Astrocyte of the cerebellum (primary cell): ENCODE measurements at regions not wholly inside any gene's neighbourhood (a gene's known extent, or its start where the extent isn't known, plus 50 kb on each side); places are given as distances from the start of the nearest gene placed in this dataset.

Experiments used
- DNase-seq: peaks from one replicate; pipeline ENCODE4 v3.0.0-alpha.2; 2011; ENCODE audit warnings: low read depth
- H3K4me3 ChIP-seq: 2 replicates; pipeline ENCODE4 v1.5.1; 2011; ENCODE audit warnings: mild to moderate bottlenecking, low read depth, low read length, moderate library complexity
- CTCF ChIP-seq: IDR thresholded peaks from 2 replicates; pipeline ENCODE4 v1.5.1; 2012; ENCODE audit warnings: low read length, low read depth, moderate library complexity, mild to moderate bottlenecking; ENCODE audit errors: missing control alignments
- in situ Hi-C: cut with HindIII; loops from 2 replicates; pipeline ENCODE4 v1.10.0; 2017; ENCODE audit warnings: low sequenced_read_pairs

GRCh38 chr7:119102291-119102690, 877.8 kb downstream of the ANKRD7 start:
- DNase-seq = no peak
- TF ChIP-seq CTCF = no peak

GRCh38 chr7:119105381-119105780, 880.9 kb downstream of the ANKRD7 start:
- in situ Hi-C loops = no loop called here
- no peak overlapping the region for H3K4me3 ChIP-seq
- DNase-seq = no peak
- TF ChIP-seq CTCF = no peak

More at GRCh38 chr7:119102291-119102690, 877.8 kb downstream of the ANKRD7 start:
- in situ Hi-C loops = no loop called here
- no peak overlapping the region for H3K4me3 ChIP-seq

- H3K4me3 ChIP-seq = no peak overlapping the region
- in situ Hi-C loops = no loop called here
Observed at GRCh38 chr7:119123326-119123725, 898.8 kb downstream of the ANKRD7 start.

GRCh38 chr7:119127706-119128105, 903.2 kb downstream of the ANKRD7 start:
- in situ Hi-C loops = no loop called here
- DNase-seq = no peak
- no peak for TF ChIP-seq CTCF
- H3K4me3 ChIP-seq = no peak overlapping the region

More at GRCh38 chr7:119123326-119123725, 898.8 kb downstream of the ANKRD7 start:
- DNase-seq = no peak
- TF ChIP-seq CTCF = no peak

GRCh38 chr7:119132436-119132835, 907.9 kb downstream of the ANKRD7 start:
- no peak for TF ChIP-seq CTCF
- in situ Hi-C loops = no loop called here
- H3K4me3 ChIP-seq = no peak overlapping the region
- no peak for DNase-seq

GRCh38 chr7:119167431-119167830, 942.9 kb downstream of the ANKRD7 start:
- in situ Hi-C loops = no loop called here
- TF ChIP-seq CTCF = no peak
- no peak for DNase-seq
- H3K4me3 ChIP-seq = no peak overlapping the region

- in situ Hi-C loops = no loop called here
- no peak for DNase-seq
- no peak for TF ChIP-seq CTCF
- H3K4me3 ChIP-seq = no peak overlapping the region
Observed at GRCh38 chr7:119172043-119172442, 947.5 kb downstream of the ANKRD7 start.
